Calu3 (cell line): ENCODE measurements at regions not wholly inside any gene's neighbourhood (a gene's known extent, or its start where the extent isn't known, plus 50 kb on each side); places are given as distances from the start of the nearest gene placed in this dataset.
"Not testable (repeated sequence)": the region's sequence is repeated elsewhere in the genome, so short reads cannot be mapped to it uniquely, and the experiment has no call there.

Experiments
- BruUV-seq: library from RNA; stranded (reverse); fragments of 400-500 nt; replicated peaks from 2 replicates; lab custom pipeline; 2021; lab: Mats Ljungman, UMichigan
- CTCF ChIA-PET: fragments of 300-600 bp; sonication (Branson Sonifier 250); formaldehyde crosslinking; loops from one replicate; lab custom pipeline; 2022; ENCODE audit warnings: antibody characterized with exemption; lab: Charles Lee
- DNase-seq: peaks from one replicate; pipeline ENCODE4 v3.0.0; 2022
- H3K27ac Mint-ChIP-seq: one replicate; pipeline ENCODE4 v1.8.0; 2022; ENCODE audit warnings: mixed read lengths; ENCODE audit not compliant: unreplicated experiment
- H3K27me3 Mint-ChIP-seq: one replicate; pipeline ENCODE4 v1.8.0; 2022; ENCODE audit warnings: mixed read lengths; ENCODE audit not compliant: unreplicated experiment
- H3K36me3 Mint-ChIP-seq: one replicate; pipeline ENCODE4 v1.8.0; 2022; ENCODE audit warnings: mild to moderate bottlenecking, moderate library complexity, mixed read lengths; ENCODE audit not compliant: insufficient read depth, unreplicated experiment
- H3K4me1 Mint-ChIP-seq: one replicate; pipeline ENCODE4 v1.8.0; 2022; ENCODE audit warnings: mild to moderate bottlenecking, low read depth, mixed read lengths; ENCODE audit not compliant: unreplicated experiment
- H3K4me3 Mint-ChIP-seq: one replicate; pipeline ENCODE4 v1.8.0; 2022; ENCODE audit warnings: mild to moderate bottlenecking, low read depth, moderate library complexity, mixed read lengths; ENCODE audit not compliant: unreplicated experiment
- H3K9me3 Mint-ChIP-seq: one replicate; pipeline ENCODE4 v1.8.0; 2022; ENCODE audit warnings: low read depth, mixed read lengths; ENCODE audit not compliant: unreplicated experiment
- intact Hi-C: fragments of 100-400 bp; cut with micrococcal nuclease; formaldehyde crosslinking; loops from one replicate; pipeline ENCODE4 v1.10.0; 2022; ENCODE audit not compliant: unreplicated experiment
- TF ChIP-seq, protein P1 (sequence below): fragments of 200-600 bp; IDR thresholded peaks from one replicate; pipeline ENCODE4 v1.8.0; 2022; ENCODE audit warnings: antibody characterized with exemption; ENCODE audit not compliant: unreplicated experiment

- DNase-seq = no peak
- no TSS peak for BruUV-seq
- no peaks in the 10 kb centered on the region for H3K4me1 Mint-ChIP-seq
- intact Hi-C loops = no loop called here
- H3K4me3 Mint-ChIP-seq = no peak overlapping the region
- H3K36me3 Mint-ChIP-seq = no peaks in the 10 kb centered on the region
- TF ChIP-seq, protein P1, sequence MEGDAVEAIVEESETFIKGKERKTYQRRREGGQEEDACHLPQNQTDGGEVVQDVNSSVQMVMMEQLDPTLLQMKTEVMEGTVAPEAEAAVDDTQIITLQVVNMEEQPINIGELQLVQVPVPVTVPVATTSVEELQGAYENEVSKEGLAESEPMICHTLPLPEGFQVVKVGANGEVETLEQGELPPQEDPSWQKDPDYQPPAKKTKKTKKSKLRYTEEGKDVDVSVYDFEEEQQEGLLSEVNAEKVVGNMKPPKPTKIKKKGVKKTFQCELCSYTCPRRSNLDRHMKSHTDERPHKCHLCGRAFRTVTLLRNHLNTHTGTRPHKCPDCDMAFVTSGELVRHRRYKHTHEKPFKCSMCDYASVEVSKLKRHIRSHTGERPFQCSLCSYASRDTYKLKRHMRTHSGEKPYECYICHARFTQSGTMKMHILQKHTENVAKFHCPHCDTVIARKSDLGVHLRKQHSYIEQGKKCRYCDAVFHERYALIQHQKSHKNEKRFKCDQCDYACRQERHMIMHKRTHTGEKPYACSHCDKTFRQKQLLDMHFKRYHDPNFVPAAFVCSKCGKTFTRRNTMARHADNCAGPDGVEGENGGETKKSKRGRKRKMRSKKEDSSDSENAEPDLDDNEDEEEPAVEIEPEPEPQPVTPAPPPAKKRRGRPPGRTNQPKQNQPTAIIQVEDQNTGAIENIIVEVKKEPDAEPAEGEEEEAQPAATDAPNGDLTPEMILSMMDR = no peak
- peaks cover 7% of the 10 kb centered on the region for H3K9me3 Mint-ChIP-seq
- no peak overlapping the region for H3K27ac Mint-ChIP-seq
- H3K27me3 Mint-ChIP-seq = no peaks in the 10 kb centered on the region
- CTCF ChIA-PET = no interaction called here
These were observed 720.0 kb upstream of the CNTN5 start for GRCh38 chr11:98300719-98301118.

DNA sequence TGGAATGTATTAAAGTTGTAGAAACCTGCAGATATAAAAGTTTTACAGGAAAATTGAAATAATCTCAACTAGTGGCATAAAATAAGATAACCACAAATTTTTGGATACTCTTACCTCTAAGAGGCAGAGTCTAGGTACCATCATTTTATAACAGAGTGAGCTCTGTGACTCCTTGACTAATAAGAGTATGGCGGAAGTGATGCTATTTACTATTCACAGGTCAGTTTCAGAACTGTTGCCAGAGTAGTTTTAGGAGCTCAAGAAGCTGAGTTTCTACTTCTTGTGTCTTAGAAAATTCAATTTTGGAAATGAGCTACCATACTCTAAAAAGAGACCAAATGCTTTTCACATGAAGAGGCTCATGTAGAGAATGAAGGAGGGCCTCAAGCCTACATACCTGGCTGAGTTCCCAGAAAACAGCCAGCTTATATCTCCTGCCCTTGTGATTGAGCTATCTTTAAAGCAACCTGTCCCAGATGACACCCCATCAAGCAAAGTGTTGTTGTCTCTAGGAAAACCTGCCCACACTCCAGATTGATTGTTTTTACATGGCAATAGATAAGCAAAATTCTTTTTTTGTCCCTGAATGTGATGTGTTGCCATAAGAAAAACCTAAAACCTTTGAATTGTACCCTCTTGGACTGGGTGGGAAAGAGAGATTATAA is 712.8 kb upstream of the CNTN5 start:
- DNase-seq = no peak
- Mint-ChIP-seq H3K36me3 (no peaks in the 10 kb centered on the region), H3K9me3 (peaks cover 11% of the 10 kb centered on the region), H3K4me1 (no peaks in the 10 kb centered on the region), H3K27me3 (no peaks in the 10 kb centered on the region), H3K27ac (no peak overlapping the region), H3K4me3 (no peak overlapping the region)
- intact Hi-C loops = no loop called here
- no TSS peak for BruUV-seq
- CTCF ChIA-PET = no interaction called here
- TF ChIP-seq, protein P1 = no peak

DNA sequence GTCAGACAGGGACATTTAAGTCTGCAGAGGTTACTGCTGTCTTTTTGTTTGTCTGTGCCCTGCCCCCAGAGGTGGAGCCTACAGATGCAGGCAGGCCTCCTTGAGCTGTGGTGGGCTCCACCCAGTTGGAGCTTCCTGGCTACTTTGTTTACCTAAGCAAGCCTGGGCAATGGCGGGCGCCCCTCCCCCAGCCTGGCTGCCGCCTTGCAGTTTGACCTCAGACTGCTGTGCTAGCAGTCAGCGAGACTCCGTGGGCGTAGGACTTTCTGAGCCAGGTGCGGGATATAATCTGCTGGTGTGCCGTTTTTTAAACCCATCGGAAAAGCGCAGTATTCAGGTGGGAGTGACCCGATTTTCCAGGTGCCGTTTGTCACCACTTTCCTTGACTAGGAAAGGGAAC is 690.4 kb upstream of the CNTN5 start:
- intact Hi-C loops, CTCF ChIA-PET, H3K9me3 Mint-ChIP-seq, DNase-seq, H3K27ac Mint-ChIP-seq, H3K36me3 Mint-ChIP-seq, H3K4me1 Mint-ChIP-seq, H3K4me3 Mint-ChIP-seq, H3K27me3 Mint-ChIP-seq, BruUV-seq: not testable (repeated sequence)

DNA sequence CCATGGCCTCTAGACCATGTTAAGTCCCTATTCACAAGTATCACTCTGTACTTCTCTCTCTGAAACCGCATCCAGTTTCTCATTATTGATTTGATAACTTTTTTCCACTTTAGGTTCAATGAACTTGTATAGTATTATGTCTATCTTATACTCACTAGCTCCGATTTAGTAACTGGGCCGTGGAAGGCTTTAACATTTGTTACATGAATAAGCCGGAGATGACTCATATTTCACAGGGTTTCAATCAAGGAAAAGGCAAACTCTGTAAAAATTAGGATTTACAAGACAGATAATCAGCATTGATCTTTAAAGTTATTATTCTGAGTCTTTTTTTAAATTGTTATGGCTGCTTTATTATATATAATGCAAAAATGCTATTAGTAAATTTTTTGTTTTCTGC is 662.2 kb upstream of the CNTN5 start:
- no peaks in the 10 kb centered on the region for H3K36me3 Mint-ChIP-seq
- no peaks in the 10 kb centered on the region for H3K4me1 Mint-ChIP-seq
- peaks cover 5% of the 10 kb centered on the region for H3K9me3 Mint-ChIP-seq
- intact Hi-C loops = no loop called here
- no peak overlapping the region for H3K4me3 Mint-ChIP-seq
- CTCF ChIA-PET = no interaction called here
- no peak overlapping the region for H3K27ac Mint-ChIP-seq
- TF ChIP-seq, protein P1 = no peak
- no TSS peak for BruUV-seq
- no peaks in the 10 kb centered on the region for H3K27me3 Mint-ChIP-seq
- DNase-seq = no peak

DNA sequence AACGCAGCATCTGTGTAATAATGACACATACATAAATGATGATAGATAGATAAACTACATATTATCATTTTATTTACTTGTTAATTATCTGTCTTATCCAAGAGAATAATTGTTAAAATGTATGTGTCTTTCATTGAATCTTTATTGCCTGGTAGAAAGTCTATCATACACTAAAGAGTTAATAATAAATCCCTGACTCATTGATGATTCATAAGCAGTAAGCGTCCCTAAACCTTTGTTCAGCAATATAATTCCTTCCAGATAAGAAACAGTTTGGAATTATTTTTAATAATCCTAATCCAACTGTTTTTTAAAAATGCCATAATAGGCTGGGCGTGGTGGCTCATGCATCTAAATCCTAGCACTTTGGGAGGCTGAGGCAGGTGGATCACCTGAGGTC is 655.6 kb upstream of the CNTN5 start:
- no peak overlapping the region for H3K4me3 Mint-ChIP-seq
- no peaks in the 10 kb centered on the region for H3K27me3 Mint-ChIP-seq
- intact Hi-C loops = no loop called here
- BruUV-seq = no TSS peak
- no peak for DNase-seq
- CTCF ChIA-PET = no interaction called here
- TF ChIP-seq, protein P1 = no peak
- H3K36me3 Mint-ChIP-seq = no peaks in the 10 kb centered on the region
- no peak overlapping the region for H3K27ac Mint-ChIP-seq
- no peaks in the 10 kb centered on the region for H3K4me1 Mint-ChIP-seq
- H3K9me3 Mint-ChIP-seq = peaks cover 8% of the 10 kb centered on the region
